Endothelial cell of umbilical vein (primary cell): ENCODE measurements at regions not wholly inside any gene's neighbourhood (a gene's known extent, or its start where the extent isn't known, plus 50 kb on each side); places are given as distances from the start of the nearest gene placed in this dataset.

Source experiments
- BruUV-seq: library from RNA; stranded (reverse); fragments of 400-500 nt; replicated peaks from 2 replicates; lab custom pipeline; 2021; lab: Mats Ljungman, UMichigan
- CTCF ChIA-PET: fragments of 300-600, 350-600 bp; sonication (Branson Sonifier 250); formaldehyde crosslinking; loops from one replicate; lab custom pipeline; 2021; ENCODE audit warnings: antibody characterized with exemption, inconsistent platforms; lab: Charles Lee
- POLR2A ChIA-PET: fragments of 300-600, 350-600 bp; sonication (Branson Sonifier 250); formaldehyde crosslinking; loops from one replicate; lab custom pipeline; 2021; ENCODE audit warnings: antibody characterized with exemption, inconsistent platforms; lab: Charles Lee
- DNase-seq: peaks from one replicate; pipeline ENCODE4 v3.0.0-alpha.2; 2011; ENCODE audit warnings: low read depth, low spot score
- FAIRE-seq: peaks from 2 replicates; lab custom pipeline; 2011; peaks lifted over from hg19 to GRCh38; lab: Jason Lieb, UNC
- H2AFZ ChIP-seq: 2 replicates; pipeline ENCODE4 v1.6.0; 2012; ENCODE audit warnings: low read depth, low read length, control low read depth, inconsistent platforms
- H3K27ac ChIP-seq: 2 replicates; pipeline ENCODE4 v1.5.1; 2011; ENCODE audit warnings: low read depth, mild to moderate bottlenecking, control low read depth, low read length, moderate library complexity; ENCODE audit not compliant: insufficient read depth
- H3K27me3 ChIP-seq, 2 experiments: 2 replicates each; pipeline versions ENCODE4 v1.6.0 to v1.6.1; 2011; ENCODE audit warnings: low read length in 2 of 2, mixed read lengths in 1 of 2; ENCODE audit not compliant: control insufficient read depth in 2 of 2, insufficient read depth in 2 of 2
- H3K36me3 ChIP-seq, 2 experiments: 2 replicates in 1 of 2; 3 replicates in 1 of 2; pipeline ENCODE4 v1.5.1; 2011; ENCODE audit warnings: low read length in 2 of 2, mild to moderate bottlenecking in 1 of 2, moderate library complexity in 1 of 2; ENCODE audit not compliant: control insufficient read depth in 2 of 2, insufficient read depth in 2 of 2; ENCODE audit errors: extremely low read depth in 1 of 2
- H3K4me1 ChIP-seq: 3 replicates; pipeline ENCODE4 v1.5.1; 2011; ENCODE audit warnings: mild to moderate bottlenecking, low read length; ENCODE audit not compliant: control insufficient read depth, insufficient read depth; ENCODE audit errors: extremely low read depth
- H3K4me2 ChIP-seq: 2 replicates; pipeline ENCODE4 v1.6.1; 2011; ENCODE audit warnings: low read length, control low read depth, mixed read lengths; ENCODE audit not compliant: insufficient read depth
- H3K4me3 ChIP-seq, 3 experiments: fragments of 200-600 bp in 1 of 3; sonication (generic), shearing (Covaris generic) in 1 of 3; replicated peaks in 1 of 3; 2 replicates each; pipeline ENCODE4 v1.5.1; 2011 to 2016; ENCODE audit warnings: control low read depth in 3 of 3, low read length in 3 of 3, mild to moderate bottlenecking in 2 of 3, inconsistent platforms in 1 of 3, low read depth in 1 of 3, moderate library complexity in 1 of 3; ENCODE audit not compliant: insufficient read depth in 1 of 3
- H3K79me2 ChIP-seq: 2 replicates; pipeline ENCODE4 v1.6.0; 2012; ENCODE audit warnings: low read length, inconsistent platforms; ENCODE audit not compliant: control insufficient read depth, insufficient read depth
- H3K9ac ChIP-seq: replicated peaks from 2 replicates; pipeline ENCODE3; 2011; ENCODE audit warnings: low read length, control low read depth; ENCODE audit not compliant: insufficient read depth; ENCODE audit errors: extremely low read depth
- H3K9me1 ChIP-seq: replicated peaks from 3 replicates; pipeline ENCODE4 v1.6.0; 2011; ENCODE audit warnings: mild to moderate bottlenecking, low read length; ENCODE audit not compliant: control insufficient read depth, insufficient read depth; ENCODE audit errors: extremely low read depth
- H3K9me3 ChIP-seq: replicated peaks from 2 replicates; pipeline ENCODE4 v1.5.1; 2012; ENCODE audit warnings: low read length, inconsistent platforms; ENCODE audit not compliant: control insufficient read depth, insufficient read depth
- H4K20me1 ChIP-seq: replicated peaks from 2 replicates; pipeline ENCODE3; 2011; ENCODE audit warnings: mild to moderate bottlenecking, low read length; ENCODE audit not compliant: control insufficient read depth, insufficient read depth; ENCODE audit errors: extremely low read depth
- EZH2 ChIP-seq: IDR thresholded peaks from 2 replicates; pipeline ENCODE4 v1.6.1; 2012; ENCODE audit warnings: borderline replicate concordance, low read depth, mild to moderate bottlenecking, moderate library complexity, low read length, inconsistent platforms; ENCODE audit not compliant: severe bottlenecking
- FOS ChIP-seq: IDR thresholded peaks from 2 replicates; pipeline ENCODE4 v1.6.1; 2011; ENCODE audit warnings: mild to moderate bottlenecking, low read length, moderate library complexity, borderline replicate concordance; ENCODE audit not compliant: insufficient read depth
- GATA2 ChIP-seq: IDR thresholded peaks from 2 replicates; pipeline ENCODE4 v1.7.0; 2011; ENCODE audit warnings: low read depth, mild to moderate bottlenecking, moderate library complexity, mixed read lengths, low read length; ENCODE audit not compliant: insufficient read length, insufficient read depth
- JUN ChIP-seq: IDR thresholded peaks from 2 replicates; pipeline ENCODE4 v1.6.1; 2011; ENCODE audit warnings: borderline replicate concordance, low read depth; ENCODE audit not compliant: insufficient read length, insufficient read depth
- MYC ChIP-seq: IDR thresholded peaks from one replicate; pipeline ENCODE4 v1.6.1; 2011; ENCODE audit warnings: mild to moderate bottlenecking, low read depth, low read length
- POLR2A ChIP-seq: IDR thresholded peaks from 2 replicates; pipeline ENCODE4 v1.6.1; 2012; ENCODE audit warnings: low read depth, mild to moderate bottlenecking, control low read depth, low read length
- POLR2AphosphoS5 ChIP-seq: IDR thresholded peaks from 2 replicates; pipeline ENCODE4 v1.6.1; 2012; ENCODE audit warnings: low read depth, mild to moderate bottlenecking, control low read depth, low read length, moderate library complexity; ENCODE audit not compliant: insufficient read depth
- dilution Hi-C: fragments of 300-500 bp; cut with MboI; formaldehyde crosslinking; loops from one replicate; pipeline ENCODE4 v1.15.0; 2019; ENCODE audit warnings: low sequenced_read_pairs; ENCODE audit not compliant: extremely low pct_ligation_motif_present
- intact Hi-C: fragments of 100-400 bp; cut with micrococcal nuclease; formaldehyde crosslinking; loops from one replicate; pipeline ENCODE4 v1.10.0; 2022
- TF ChIP-seq, protein P1 (sequence below), 2 donors: IDR thresholded peaks; 1 replicate in 1 of 2; 2 replicates in 1 of 2; pipeline ENCODE4 v1.5.1; 2011; ENCODE audit warnings: low read length in 2 of 2, mild to moderate bottlenecking in 2 of 2, moderate library complexity in 2 of 2, control low read depth in 1 of 2, inconsistent platforms in 1 of 2, low read depth in 1 of 2; ENCODE audit not compliant: insufficient read depth in 1 of 2; ENCODE audit errors: extremely low read depth in 1 of 2
- TF ChIP-seq, protein P2 (sequence below): IDR thresholded peaks from 2 replicates; pipeline ENCODE4 v1.6.1; 2011; ENCODE audit not compliant: insufficient read depth, insufficient read length

DNA sequence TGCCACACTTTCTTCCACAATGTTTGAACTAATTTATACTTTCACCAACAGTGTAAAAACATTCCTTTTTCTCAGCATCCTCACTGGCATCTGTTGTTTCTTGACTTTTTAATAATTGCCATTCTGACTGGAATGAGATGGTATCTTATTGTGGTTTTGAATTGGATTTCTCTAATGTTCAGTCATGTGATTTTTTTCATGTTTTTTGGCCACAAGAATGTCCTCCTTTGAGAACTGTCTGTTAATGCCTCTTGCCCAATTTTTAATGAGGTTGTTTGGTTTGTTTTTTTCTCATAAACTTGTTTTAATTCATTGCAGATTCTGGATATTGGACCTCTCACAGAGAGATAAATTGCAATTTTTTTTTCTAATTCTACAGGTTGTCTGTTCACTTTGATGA is 1195.2 kb downstream of the TECRL start:
- no peak overlapping the region for H3K9ac ChIP-seq
- no peak for TF ChIP-seq POLR2A
- no peaks in the 10 kb centered on the region for H3K4me1 ChIP-seq
- H3K9me1 ChIP-seq: no peaks in the 10 kb centered on the region
- dilution Hi-C loops (no loop called here), intact Hi-C loops (no loop called here)
- no peaks in the 10 kb centered on the region for H4K20me1 ChIP-seq
- peaks cover 5% of the 10 kb centered on the region for H3K9me3 ChIP-seq
- H3K4me2 ChIP-seq: no peak overlapping the region
- no peak overlapping the region for H3K4me3 ChIP-seq
- H3K27ac ChIP-seq: no peak overlapping the region
- no peaks in the 10 kb centered on the region for H3K79me2 ChIP-seq
- no TSS peak for BruUV-seq
- no peaks in the 10 kb centered on the region for H3K36me3 ChIP-seq
- ChIA-PET POLR2A (no interaction called here), CTCF (no interaction called here)
- no peak overlapping the region for H2AFZ ChIP-seq
- FAIRE-seq (no peak), DNase-seq (no peak)
- no peaks in the 10 kb centered on the region for H3K27me3 ChIP-seq

DNA sequence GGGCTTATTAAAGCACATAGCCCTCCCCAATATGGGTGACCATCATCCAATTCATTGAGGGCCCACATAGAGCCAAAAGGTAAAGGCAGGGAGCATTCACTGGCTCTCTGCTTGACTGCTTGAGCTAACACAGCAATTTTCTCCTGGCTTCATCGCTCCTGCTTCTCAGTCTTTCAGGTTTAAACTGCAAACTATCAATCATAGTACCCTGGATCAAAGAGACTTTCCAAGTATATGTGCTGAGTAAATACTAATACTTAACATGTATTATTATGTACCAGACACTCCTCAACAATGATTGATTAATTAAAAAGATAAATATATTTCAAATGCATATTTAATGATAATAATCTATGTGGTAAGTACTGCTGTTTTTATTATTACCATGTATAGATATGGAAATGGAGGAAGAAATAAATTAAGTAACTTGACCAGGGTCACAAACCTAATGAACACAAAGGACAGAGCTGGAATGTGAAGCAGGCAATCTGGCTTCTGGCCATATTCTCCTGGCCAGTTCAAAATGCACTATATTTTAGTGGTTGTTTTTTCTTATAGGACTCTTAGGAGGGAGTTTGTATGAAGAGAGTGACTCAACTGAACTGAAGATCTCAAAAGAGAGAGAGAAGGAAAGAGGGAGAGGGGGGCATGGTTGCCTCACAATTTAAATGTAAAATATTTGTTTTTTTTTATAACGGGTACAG is 1197.3 kb downstream of the TECRL start:
- H3K9me3 ChIP-seq: peaks cover 7% of the 10 kb centered on the region
- no peaks in the 10 kb centered on the region for H4K20me1 ChIP-seq
- BruUV-seq: no TSS peak
- H3K4me2 ChIP-seq: no peak overlapping the region
- CTCF ChIA-PET: no interaction called here
- H2AFZ ChIP-seq: no peak overlapping the region
- TF ChIP-seq JUN (no peak), EZH2 (no peak), GATA2 (no peak), POLR2AphosphoS5 (no peak), POLR2A (no peak), MYC (no peak), FOS (no peak)
- TF ChIP-seq, protein P1, sequence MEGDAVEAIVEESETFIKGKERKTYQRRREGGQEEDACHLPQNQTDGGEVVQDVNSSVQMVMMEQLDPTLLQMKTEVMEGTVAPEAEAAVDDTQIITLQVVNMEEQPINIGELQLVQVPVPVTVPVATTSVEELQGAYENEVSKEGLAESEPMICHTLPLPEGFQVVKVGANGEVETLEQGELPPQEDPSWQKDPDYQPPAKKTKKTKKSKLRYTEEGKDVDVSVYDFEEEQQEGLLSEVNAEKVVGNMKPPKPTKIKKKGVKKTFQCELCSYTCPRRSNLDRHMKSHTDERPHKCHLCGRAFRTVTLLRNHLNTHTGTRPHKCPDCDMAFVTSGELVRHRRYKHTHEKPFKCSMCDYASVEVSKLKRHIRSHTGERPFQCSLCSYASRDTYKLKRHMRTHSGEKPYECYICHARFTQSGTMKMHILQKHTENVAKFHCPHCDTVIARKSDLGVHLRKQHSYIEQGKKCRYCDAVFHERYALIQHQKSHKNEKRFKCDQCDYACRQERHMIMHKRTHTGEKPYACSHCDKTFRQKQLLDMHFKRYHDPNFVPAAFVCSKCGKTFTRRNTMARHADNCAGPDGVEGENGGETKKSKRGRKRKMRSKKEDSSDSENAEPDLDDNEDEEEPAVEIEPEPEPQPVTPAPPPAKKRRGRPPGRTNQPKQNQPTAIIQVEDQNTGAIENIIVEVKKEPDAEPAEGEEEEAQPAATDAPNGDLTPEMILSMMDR (IDR thresholded peaks at IDR 0.05; ENCODE audit: extremely low read depth in 1 of 2, insufficient read depth in 1 of 2, low read depth in 1 of 2, low read length in 2 of 2): no peak
- TF ChIP-seq, protein P2, sequence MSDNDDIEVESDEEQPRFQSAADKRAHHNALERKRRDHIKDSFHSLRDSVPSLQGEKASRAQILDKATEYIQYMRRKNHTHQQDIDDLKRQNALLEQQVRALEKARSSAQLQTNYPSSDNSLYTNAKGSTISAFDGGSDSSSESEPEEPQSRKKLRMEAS: no peak
- H3K4me1 ChIP-seq: no peaks in the 10 kb centered on the region
- DNase-seq (no peak), FAIRE-seq (no peak)
- no peak overlapping the region for H3K4me3 ChIP-seq
- H3K9me1 ChIP-seq: no peaks in the 10 kb centered on the region
- intact Hi-C loops: no loop called here
- no peak overlapping the region for H3K9ac ChIP-seq
- no peaks in the 10 kb centered on the region for H3K79me2 ChIP-seq
- no peaks in the 10 kb centered on the region for H3K27me3 ChIP-seq
- POLR2A ChIA-PET: interaction anchor here (0.7 kb wide), 1 partner anchor 15 kb away, joined by 3 read pairs; no protein-coding TSS in a partner anchor
- no peaks in the 10 kb centered on the region for H3K36me3 ChIP-seq
- no peak overlapping the region for H3K27ac ChIP-seq
- dilution Hi-C loops: no loop called here
